ENCODE measurements at regions not wholly inside any gene's neighbourhood (a gene's known extent, or its start where the extent isn't known, plus 50 kb on each side); places are given as distances from the start of the nearest gene placed in this dataset.

GRCh38 chr10:65796472-65796871 is 1129.4 kb upstream of the LRRTM3 start:
- Histone ChIP-seq H3K36me3 (no peaks in the 10 kb centered on the region), H3K27ac (no peak overlapping the region), H3K9me3 (no peaks in the 10 kb centered on the region), H3K27me3 (no peaks in the 10 kb centered on the region), H3K4me1 (ENCODE audit: insufficient read depth) (no peaks in the 10 kb centered on the region), H3K4me3 (no peak overlapping the region)
- DNase-seq = no peak
- intact Hi-C loops (cut with DNase I) = no loop called here
- TF ChIP-seq CTCF (IDR thresholded peaks at IDR 0.05) (no peak), EP300 (IDR thresholded peaks at IDR 0.05) (no peak), POLR2A (IDR thresholded peaks at IDR 0.05) (no peak)
- WGBS, 3 donors = 74 to 87% (median 81%) methylated on average over 2 of the region's 2 CpGs

DNA sequence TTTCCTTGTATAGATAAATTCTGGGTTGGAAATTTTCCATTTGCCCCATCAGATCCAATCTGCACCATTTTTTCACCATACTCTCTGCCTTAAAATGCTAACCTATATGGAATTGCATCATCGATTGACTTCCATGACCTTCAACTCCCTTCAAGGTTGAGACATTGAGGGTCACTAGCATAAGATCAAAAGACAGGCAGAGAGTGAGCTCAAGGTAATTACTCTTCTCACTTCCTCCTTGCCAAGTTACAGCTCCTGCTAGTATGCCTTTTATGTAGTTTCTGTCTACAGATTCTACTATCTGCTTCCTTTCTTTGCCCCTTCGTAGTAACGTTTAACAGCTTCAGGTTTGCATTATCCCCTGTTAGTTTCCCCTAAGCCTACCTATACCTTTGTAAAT is 1127.7 kb upstream of the LRRTM3 start:
- Histone ChIP-seq H3K27ac (no peak overlapping the region), H3K4me3 (no peak overlapping the region), H3K9me3 (no peaks in the 10 kb centered on the region), H3K36me3 (no peaks in the 10 kb centered on the region), H3K4me1 (ENCODE audit: insufficient read depth) (no peaks in the 10 kb centered on the region), H3K27me3 (no peaks in the 10 kb centered on the region)
- intact Hi-C loops (cut with DNase I) = no loop called here
- no peak for TF ChIP-seq EP300 (IDR thresholded peaks at IDR 0.05)
- TF ChIP-seq POLR2A (IDR thresholded peaks at IDR 0.05) = no peak
- TF ChIP-seq CTCF (IDR thresholded peaks at IDR 0.05) = no peak
- no peak for DNase-seq
- 75 to 81% (median 80%) methylated on average over 3 of the region's 3 CpGs for WGBS, 3 donors

DNA sequence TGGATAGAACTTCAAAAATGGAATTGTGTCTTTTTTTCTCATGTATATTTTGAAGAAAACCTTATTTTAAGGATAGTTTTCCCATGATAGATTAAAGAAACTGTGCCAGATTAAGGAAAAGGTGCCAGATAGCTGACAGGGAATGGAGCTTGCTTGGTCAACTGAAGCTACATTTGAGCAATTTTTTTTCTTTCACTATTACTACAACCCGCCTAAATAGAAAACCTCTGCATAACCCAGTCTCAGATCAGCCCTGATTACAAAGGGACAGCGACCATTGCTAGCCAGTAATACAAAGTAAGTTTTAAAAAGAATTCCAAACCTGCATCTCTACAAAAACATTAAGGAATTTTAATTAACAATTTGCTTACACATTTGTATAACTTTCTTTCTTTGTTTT is 1123.4 kb upstream of the LRRTM3 start:
- intact Hi-C loops (cut with DNase I) = no loop called here
- Histone ChIP-seq H3K9me3 (no peaks in the 10 kb centered on the region), H3K4me3 (no peak overlapping the region), H3K27me3 (no peaks in the 10 kb centered on the region), H3K27ac (no peak overlapping the region), H3K36me3 (no peaks in the 10 kb centered on the region), H3K4me1 (ENCODE audit: insufficient read depth) (no peaks in the 10 kb centered on the region)
- TF ChIP-seq CTCF (IDR thresholded peaks at IDR 0.05) (no peak), POLR2A (IDR thresholded peaks at IDR 0.05) (no peak), EP300 (IDR thresholded peaks at IDR 0.05) (no peak)
- 92 to 98% (median 93%) methylated on average over 2 of the region's 2 CpGs for WGBS, 3 donors
- no peak for DNase-seq

DNA sequence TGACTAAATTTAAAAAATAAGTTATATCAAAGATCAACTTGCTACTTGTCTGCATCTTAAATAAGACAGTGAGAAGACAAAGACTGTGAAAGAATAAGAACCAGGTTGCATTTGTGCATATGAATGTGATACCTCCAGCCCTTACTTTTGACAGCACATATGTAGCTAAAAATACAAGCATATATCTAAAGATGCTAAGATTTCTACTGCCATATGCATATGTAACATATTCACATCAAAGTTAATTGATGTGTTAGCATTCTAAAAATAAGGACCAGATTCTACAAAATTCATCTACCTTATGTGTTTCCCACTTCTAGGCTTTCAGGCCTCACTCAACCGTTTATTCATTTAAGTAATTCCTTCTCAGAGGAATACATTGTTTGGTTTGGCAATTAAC is 1120.3 kb upstream of the LRRTM3 start:
- no peak for TF ChIP-seq EP300 (IDR thresholded peaks at IDR 0.05)
- no peak for TF ChIP-seq POLR2A (IDR thresholded peaks at IDR 0.05)
- TF ChIP-seq CTCF (IDR thresholded peaks at IDR 0.05) = no peak
- H3K27ac ChIP-seq = no peak overlapping the region
- H3K9me3 ChIP-seq = no peaks in the 10 kb centered on the region
- H3K36me3 ChIP-seq = no peaks in the 10 kb centered on the region
- DNase-seq = no peak
- intact Hi-C loops (cut with DNase I) = no loop called here
- no peak overlapping the region for H3K4me3 ChIP-seq
- no peaks in the 10 kb centered on the region for H3K4me1 ChIP-seq (ENCODE audit: insufficient read depth)
- 12 to 14% (median 12%) methylated on average over 1 of the region's 1 CpG for WGBS, 3 donors
- H3K27me3 ChIP-seq = no peaks in the 10 kb centered on the region

- Histone ChIP-seq H3K27ac (no peak overlapping the region), H3K4me1 (ENCODE audit: insufficient read depth) (no peaks in the 10 kb centered on the region), H3K9me3 (no peaks in the 10 kb centered on the region), H3K36me3 (no peaks in the 10 kb centered on the region), H3K4me3 (no peak overlapping the region), H3K27me3 (no peaks in the 10 kb centered on the region)
- no peak for DNase-seq
- TF ChIP-seq POLR2A (IDR thresholded peaks at IDR 0.05) (no peak), CTCF (IDR thresholded peaks at IDR 0.05) (no peak), EP300 (IDR thresholded peaks at IDR 0.05) (no peak)
- 19 to 31% (median 24%) methylated on average over 1 of the region's 1 CpG for WGBS, 3 donors
- intact Hi-C loops (cut with DNase I) = no loop called here
Measured at GRCh38 chr10:65805993-65806392, 1119.8 kb upstream of the LRRTM3 start.
